GM19463 (cell line): ENCODE measurements at regions not wholly inside any gene's neighbourhood (a gene's known extent, or its start where the extent isn't known, plus 50 kb on each side); places are given as distances from the start of the nearest gene placed in this dataset.

Source experiments
- ATAC-seq: cut with Tn5 transposase; IDR thresholded peaks from one replicate; pipeline ENCODE4 v1.9.1; 2021; ENCODE audit warnings: mild to moderate bottlenecking, moderate library complexity; ENCODE audit not compliant: unreplicated experiment

DNA sequence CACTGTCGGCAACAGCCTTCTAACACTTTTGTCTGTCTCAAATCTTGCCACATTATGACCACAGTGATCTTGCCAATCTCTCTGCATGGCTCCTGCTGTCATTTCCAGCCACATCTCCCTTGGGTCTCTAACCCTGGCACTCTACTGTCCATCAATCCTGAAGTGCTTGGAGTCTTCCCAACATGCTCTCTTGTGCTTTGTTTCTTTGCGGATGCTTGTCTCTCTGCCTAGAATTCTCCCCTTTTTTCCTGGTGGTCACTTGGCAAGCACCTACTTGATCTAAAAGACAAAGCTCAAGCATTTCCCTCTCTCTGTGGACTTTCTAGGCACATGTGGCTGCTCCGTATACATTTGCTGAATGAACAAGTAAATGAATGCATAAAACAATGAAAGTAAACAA is 290.7 kb upstream of the MAP3K7 start:
- ATAC-seq: no peak

- no peak for ATAC-seq
Measured at GRCh38 chr6:90874931-90875330, 288.1 kb upstream of the MAP3K7 start.

DNA sequence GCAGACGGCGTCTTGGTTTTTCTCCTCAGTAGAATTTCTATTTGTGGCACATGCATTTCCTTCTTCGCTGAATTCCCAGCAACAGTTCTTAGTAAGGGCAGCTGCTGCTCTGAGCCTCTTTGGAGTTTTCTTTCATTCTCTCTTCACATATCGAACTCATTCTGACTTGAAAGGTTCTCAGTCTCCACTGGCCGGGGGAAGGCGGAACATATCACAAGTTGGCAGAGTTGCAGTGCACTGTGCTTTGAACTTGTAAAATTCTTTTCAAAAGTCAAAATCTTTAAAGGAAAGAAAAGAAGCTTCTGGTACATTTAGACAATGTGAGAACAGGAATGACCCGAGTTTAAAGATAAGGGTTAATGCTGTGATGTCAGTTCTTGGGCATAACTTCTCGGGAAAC is 286.1 kb upstream of the MAP3K7 start:
- no peak for ATAC-seq

DNA sequence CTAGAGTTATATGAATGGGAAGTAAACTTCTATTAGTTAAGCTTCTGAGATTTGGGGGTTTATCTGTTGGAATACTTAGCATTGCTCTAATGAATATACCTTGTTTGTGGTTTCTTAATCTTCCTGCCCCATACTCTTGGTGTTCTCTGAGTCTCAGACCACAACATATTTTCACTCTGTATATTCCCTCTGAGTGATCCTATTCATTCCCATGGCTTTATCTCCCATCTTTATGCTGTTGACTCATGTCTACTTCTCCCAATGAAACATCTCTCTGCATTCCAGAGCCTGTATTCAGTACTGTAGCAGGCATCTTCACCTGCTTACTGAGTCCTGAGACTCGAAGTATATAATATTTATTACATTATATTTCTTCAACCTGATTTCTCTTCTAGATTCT is 283.7 kb upstream of the MAP3K7 start:
- no peak for ATAC-seq

DNA sequence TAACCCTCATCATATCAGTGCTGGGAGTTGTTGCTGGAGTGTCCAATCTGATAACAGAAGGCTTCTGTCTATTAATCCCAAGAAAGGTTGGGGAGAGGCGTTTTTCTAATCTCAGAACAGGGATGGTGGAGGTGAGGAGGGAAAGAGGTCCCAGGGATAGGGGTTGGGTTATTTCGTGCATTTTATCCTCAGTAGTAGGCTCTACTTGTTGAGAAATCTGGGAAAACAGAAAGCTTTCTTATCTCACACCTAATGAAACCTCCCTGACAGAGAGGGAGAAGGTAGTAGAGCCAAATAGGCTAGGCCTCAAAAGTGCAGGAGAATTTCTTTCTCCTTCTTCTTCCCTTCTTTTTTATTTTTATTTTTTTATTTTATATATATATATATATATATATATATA is 281.8 kb upstream of the MAP3K7 start:
- ATAC-seq: no peak

DNA sequence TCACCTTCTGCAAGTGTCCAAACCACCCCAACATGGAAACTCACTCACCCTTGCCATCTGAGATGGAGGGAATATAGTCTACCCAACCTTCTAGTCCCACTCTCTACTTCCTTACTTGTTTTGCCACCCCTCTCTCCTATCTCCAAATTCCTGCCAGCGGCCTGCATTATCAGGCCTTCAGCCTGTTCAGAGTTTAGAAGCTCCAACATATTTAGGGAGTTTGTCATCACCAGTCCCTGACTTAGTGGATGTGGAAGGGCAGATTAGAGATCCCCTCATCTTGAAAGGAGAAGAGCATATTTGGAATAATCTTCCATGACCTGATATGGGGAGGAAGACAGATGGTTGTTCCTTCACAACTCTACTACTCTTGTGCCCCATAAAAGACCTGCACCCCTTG is 281.4 kb upstream of the MAP3K7 start:
- ATAC-seq: no peak

GRCh38 chr6:90865513-90865912 is 278.6 kb upstream of the MAP3K7 start:
- ATAC-seq: no peak

DNA sequence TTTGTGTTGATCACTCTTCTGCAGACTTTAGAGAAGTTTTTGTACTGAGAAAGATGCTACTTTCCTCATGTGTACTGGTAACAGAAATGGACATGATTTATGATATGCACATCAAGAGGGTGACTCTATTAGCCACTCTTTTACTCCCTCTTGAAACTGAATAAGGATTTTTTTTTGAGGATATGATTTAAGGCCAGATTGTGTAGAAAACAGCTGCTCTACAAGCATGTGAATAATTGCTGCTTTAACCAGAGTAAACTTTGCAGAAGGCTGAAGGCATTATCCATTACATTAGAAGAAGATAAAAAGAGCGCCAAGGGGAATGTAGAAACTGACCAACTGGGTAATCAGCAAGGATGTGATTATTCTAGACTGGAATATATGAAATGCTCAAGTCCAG is 276.2 kb upstream of the MAP3K7 start:
- ATAC-seq: no peak

DNA sequence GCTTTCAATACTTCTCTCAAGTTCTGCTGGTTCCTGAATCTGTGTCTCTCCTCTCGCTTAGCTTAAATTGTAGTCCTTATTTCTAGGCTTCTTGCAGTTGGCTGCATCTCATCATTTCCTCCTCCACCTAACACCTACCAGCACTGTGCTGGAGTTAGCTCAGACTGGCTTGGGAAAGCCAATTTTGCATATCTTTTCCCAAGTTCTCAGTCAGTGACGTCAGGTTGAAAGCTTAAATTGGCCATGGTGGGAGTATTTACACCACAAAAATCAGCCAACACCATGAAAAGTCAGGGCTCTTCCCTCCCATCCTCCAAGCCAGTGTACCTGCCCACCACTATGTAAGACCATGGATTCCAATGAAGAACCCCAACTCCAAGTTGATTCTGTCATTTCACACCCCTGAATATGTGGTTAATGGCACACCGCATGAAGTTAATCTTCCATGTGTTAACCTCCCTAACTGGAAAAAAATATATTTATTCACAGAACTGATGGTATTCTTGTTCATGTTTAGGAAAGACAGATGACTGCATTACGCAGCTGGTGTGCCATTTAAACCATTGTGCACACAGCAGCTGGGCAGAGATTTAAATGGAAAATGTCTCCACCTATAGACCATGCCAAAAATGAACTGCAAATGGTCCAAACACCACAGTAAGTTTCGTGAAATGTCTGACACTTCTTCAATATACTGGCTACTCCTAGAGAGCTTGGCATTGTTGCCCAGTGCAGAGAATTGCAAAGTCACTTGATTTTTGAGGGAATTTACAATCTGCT is 274.1 kb upstream of the MAP3K7 start:
- ATAC-seq: peak; percentile 40

DNA sequence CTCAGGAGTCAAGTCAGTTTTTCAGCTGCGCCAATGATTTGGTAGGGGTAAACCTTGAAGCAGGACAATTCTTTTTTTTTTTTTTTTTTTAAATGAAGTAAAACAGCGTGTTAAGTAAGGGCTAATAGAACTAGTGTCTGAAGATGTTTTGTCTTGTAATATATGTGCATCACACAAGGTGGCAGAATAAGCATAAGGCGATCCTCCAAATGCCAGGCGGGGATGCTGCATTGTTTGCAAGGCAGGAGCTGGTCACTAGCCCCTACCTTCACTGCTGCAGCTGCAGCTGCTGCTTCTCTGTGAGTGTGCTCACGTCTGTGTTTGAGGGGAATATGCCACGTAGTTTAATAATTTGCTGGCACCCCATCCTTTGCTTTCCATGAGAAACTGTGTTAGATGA is 272.7 kb upstream of the MAP3K7 start:
- ATAC-seq: no peak

- no peak for ATAC-seq
Measured at GRCh38 chr6:90859056-90859455, 272.2 kb upstream of the MAP3K7 start.

- no peak for ATAC-seq
Measured at GRCh38 chr6:90849686-90850085, 262.8 kb upstream of the MAP3K7 start.

DNA sequence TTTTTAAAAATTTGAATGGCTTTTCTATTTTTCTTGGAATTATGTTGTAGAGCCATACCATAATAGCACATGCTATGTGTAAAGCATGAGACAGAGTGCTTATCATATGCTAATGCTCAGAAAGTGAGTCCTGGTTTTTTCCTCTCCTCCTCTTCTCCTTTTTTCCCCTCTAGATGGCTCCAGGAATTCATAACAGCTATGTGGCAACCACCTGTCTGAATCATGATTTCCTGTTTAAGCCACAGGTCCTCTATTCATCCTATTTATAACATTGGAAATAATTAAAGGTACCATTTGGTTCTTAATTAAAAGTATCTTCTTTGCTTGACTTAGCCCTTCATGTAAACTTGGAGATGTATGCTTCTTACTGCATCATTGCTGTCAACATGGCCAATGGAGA is 260.0 kb upstream of the MAP3K7 start:
- ATAC-seq: no peak

DNA sequence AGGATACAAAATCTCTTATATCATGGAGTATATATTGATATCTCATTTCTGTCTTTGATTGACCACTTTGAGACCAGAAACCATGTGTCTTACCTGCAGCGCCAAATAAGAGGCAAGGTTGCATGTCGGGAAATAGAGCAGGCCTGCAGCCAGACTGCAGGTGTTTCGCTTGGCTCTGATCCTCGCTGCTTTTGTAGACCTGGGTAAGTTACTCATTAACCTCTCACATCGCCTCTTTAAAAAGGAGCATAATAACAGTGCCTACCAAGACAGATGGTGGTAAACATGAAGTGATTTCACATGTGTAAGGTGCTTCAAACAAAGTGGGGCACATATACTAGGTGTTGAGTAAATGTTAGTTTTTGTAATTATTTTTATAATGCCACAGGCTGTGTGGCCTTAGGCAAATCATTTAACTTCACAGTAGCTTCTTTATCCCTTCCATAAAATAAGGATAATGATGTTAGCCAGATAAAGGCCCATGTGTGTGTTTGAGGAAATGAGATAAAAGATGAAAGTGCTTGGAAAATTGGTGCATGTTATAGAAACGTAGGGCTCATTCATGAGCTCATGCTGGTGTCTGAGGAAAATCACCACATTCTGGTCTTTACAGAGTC is 248.8 kb upstream of the MAP3K7 start:
- no peak for ATAC-seq

DNA sequence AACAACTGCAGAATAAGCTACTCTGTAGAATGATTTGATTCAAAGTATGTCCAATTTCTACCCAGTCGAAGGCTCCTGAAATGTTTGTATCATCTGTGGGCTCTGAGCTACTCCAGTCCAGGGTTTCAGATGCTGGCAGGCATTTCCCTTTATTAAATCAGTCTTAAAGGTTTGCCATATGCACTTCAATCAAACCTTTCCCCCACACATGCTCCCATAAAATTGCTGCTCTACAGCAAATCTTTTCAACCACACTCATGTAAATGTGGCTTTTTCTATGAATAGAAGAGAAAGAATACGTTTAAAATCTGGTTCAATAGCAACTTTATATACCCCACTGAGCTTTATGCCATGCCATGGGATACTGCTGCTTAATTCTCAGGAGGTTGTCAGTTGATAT is 242.4 kb upstream of the MAP3K7 start:
- no peak for ATAC-seq

GRCh38 chr6:90820436-90820835 is 233.6 kb upstream of the MAP3K7 start:
- ATAC-seq: no peak

GRCh38 chr6:90819483-90819882 is 232.6 kb upstream of the MAP3K7 start:
- no peak for ATAC-seq

DNA sequence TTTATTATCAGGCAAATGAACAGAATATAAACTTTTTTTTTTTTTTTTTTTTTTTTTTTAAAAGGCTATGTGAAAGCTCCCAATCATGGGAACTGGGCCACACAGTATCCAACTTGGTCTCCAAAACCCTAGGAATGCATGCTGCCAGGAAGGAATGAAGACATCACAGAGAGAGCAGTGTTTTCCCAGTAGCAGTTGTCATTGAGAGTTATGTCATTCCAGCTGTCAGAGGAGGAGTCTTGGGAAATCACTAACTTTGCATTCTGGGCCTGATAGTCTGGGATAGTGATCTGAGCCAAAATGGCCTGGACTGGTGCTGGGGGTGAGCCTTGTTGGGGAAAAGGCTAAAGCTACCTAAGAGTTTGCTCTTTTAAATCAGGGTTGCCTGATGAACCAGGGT is 231.3 kb upstream of the MAP3K7 start:
- ATAC-seq: no peak

- no peak for ATAC-seq
Measured at GRCh38 chr6:90816764-90817163, 229.9 kb upstream of the MAP3K7 start.

DNA sequence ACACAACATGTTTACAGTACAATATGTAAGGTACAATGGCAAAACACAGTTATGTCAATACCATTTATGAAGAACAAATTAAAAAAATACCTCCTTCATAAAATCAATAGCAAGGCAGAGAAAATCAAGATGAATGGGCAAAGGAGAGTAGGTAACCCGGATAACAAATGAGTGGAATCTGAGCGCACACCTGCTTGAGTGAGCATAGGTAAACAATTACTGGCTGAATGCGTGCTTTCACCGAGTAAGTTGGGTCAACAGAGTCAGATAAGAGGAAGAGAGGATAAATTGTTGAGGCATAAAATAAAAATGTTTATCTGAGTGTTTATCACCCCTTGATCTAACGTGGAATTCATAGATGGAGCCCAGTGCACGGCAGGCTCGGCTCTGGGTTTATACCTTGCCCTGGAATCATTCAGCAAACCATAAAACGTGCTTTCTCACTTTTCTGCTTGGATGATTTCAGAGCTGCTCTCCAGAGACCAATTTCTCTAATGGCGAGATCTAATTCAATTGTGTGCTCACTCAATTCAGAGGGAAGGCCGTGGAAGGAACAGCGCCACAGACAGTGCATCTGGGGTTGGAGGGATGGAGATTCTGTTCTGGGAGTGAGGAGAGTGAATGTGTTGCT is 224.8 kb upstream of the MAP3K7 start:
- ATAC-seq: no peak

- ATAC-seq: no peak
Measured at GRCh38 chr6:90809035-90809434, 222.2 kb upstream of the MAP3K7 start.
